GM21515 (cell line): ENCODE measurements at regions not wholly inside any gene's neighbourhood (a gene's known extent, or its start where the extent isn't known, plus 50 kb on each side); places are given as distances from the start of the nearest gene placed in this dataset.
"Not testable (repeated sequence)": the region's sequence is repeated elsewhere in the genome, so short reads cannot be mapped to it uniquely, and the experiment has no call there.

Experiments
- ATAC-seq: cut with Tn5 transposase; IDR thresholded peaks from one replicate; pipeline ENCODE4 v1.9.1; 2021; ENCODE audit not compliant: unreplicated experiment

- no peak for ATAC-seq
These were observed 285.5 kb upstream of the ANKRD50 start for GRCh38 chr4:124997991-124998390.

DNA sequence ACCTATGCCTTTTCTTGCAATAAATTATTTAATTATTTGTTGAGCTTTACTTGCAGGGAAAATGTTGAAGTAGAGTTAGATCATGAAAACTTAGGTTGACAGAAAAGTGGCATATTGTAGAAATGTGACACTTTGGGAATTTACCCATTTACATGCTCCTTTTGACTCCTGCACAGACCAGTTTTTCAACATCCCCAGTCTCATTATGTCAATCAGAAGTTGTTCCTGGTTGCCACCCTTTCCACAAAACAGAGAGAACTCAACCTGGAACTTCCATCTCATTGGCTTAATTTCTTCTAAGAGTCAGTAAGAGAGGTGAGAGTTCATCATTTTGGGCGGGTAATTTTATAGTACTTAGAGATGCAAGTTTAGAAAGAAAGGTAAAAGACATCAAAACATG lies 284.6 kb upstream of the ANKRD50 start:
- ATAC-seq = no peak

GRCh38 chr4:124993838-124994237 lies 281.3 kb upstream of the ANKRD50 start:
- ATAC-seq = no peak

DNA sequence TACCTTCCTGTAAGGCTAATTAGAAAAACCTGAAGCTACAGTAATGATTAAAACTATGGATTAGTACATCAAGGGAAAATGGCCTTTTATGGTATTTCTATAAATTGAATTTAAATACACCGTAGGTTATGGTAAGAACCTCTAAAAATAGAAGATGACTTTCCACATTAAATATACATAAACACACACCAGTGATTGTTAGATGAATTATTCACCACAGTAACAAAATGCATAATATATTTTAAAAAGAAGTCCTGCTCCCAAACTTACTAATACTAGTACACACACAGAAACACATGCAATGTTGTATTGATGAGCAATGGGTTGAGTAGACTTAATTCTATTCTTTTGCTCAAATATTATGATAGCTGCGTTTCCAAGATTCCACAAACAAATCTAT lies 277.9 kb upstream of the ANKRD50 start:
- ATAC-seq = no peak

DNA sequence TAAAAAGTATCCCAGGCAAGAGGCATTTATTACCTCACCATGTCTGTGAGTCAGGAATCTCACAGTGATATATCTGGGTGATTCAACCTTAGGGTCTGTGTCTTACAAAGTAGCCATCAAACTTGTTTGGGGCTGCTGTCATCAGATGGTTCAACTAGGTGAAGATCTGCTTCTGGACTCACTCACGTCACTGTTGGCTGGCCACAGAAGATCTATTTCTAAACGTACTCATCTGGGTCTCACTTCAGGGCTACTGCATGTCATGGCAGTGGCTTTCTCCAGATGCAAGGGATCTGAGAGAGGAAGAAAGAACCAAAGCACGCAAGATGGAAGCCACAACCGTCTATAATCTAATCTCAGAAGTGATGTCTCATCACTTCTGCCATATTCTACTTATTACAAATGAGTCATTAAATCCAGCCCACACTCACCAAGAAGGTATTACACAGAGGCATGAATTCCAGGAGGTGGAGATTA lies 267.8 kb upstream of the ANKRD50 start:
- no peak for ATAC-seq

- ATAC-seq = not testable (repeated sequence)
These were observed 266.0 kb upstream of the ANKRD50 start for GRCh38 chr4:124978536-124978935.

- ATAC-seq = no peak
These were observed 264.5 kb upstream of the ANKRD50 start for GRCh38 chr4:124977045-124977444.

DNA sequence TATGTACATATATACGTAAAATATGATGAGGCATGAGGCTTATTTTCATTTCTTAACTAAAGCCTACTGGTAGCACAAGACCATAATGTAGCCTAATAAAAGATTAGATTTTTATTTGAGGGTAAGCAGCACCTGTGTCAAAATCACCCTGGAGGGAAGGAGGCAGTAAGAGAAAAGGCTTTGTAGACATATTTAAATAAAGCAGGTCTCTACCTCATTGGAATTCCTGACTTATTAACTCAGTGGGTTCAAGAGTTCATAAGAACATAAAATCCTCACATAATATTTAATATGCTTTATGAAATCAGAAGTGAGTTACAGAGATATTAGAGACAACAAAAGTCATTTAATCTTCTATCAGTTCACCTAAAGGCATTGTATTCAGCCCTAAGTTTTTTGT lies 261.6 kb upstream of the ANKRD50 start:
- no peak for ATAC-seq

DNA sequence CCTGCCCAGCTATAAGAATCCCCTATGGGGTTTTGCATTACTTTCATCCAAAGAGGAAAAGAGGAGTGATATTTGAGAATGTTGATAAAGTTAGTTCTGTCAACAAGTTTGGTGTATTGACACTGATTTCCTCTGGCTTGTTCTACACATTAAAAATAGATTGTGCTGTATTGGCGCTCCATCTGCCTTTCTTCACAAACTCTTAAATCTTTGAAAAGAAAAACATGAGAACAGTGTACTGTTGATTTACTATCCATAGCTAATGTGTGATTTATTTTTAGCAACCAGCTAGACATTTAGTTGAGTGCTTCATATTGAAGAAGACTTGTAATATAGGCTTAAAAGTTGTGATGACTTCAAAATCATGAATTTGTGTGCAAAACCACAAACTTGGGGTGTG lies 261.2 kb upstream of the ANKRD50 start:
- ATAC-seq = no peak

DNA sequence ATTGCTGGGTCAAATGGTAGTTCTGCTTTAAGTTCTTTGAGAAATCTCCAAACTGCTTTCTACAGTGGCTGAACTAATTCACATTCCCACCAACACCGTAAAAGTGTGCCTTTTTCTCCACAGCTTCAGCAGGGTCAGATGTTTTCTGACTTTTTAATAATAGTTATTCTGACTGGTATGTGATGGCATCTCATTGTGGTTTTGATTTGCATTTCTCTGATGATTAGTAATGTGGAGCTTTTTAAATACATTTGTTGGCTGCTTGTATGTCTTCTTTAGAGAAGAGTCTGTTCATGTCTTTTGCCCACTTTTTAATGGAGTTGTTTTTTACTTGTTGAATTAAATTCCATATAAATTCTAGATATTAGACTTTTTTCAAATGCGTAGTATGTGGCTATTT lies 257.5 kb upstream of the ANKRD50 start:
- ATAC-seq = no peak

DNA sequence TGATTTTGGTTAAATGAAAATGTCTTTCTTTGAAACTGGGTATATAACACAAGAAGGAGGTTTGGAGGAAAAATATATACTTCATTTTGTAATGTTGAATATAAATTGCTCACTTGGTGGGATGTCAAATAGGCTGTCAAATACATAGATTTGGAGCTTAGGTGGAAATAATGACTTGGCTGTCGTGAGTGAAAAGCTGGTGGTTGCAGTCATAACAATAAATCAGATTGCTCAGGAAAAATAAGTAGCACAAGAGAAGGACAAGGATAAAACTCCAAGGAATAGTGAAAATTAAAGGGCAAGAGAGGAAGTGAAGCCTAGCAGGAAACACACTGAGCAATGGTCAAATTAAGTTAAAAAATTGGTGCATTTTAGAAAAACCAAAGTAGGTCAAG lies 253.0 kb upstream of the ANKRD50 start:
- no peak for ATAC-seq

- ATAC-seq = no peak
These were observed 252.4 kb upstream of the ANKRD50 start for GRCh38 chr4:124964852-124965496.

DNA sequence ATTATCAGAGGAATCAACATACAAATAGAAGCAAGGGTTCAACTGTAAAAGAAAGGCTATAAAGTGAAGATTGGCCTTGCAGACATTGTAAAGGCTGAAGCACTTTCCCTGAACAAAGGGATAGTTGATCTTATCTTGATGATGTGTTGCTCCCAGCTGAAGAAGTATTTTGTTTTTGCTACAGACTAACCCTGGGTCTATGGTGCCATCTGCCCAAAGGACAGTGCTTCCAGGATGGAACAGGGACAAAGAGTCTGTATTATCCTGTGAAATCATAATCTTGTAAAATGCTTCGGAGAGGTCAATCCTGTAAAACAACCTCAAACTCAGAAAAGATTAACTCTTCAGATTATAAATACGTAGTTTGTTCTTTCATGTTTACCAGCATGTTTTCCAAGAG lies 251.7 kb upstream of the ANKRD50 start:
- no peak for ATAC-seq

DNA sequence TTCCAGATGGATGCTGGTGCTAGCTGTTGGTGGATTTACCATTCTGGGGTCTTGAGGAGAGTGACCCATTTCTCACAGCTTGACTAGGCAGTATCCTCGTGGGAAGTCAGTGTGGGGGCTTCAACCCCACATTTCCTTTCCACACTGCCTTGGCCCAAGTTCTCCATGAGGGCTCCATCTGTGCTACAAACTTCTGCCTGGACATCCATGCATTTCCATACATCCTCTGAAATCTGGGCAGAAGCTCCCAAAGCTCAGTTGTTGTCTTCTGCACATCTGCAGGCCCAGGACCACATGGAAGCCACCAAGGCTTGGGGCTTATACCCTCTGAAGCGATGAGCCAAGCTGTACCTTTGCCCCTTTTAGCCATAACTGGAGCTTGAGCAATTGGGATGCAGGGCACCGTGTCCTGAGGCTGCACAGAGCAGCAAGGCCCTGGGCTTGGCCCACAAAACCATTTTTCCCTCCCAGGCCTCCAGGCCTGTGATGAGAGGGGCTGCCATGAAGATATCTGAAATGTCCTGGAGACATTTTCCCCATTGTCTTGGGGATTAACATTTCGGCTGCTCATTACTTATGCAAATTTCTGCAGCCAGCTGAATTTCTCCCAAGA lies 248.7 kb upstream of the ANKRD50 start:
- no peak for ATAC-seq

DNA sequence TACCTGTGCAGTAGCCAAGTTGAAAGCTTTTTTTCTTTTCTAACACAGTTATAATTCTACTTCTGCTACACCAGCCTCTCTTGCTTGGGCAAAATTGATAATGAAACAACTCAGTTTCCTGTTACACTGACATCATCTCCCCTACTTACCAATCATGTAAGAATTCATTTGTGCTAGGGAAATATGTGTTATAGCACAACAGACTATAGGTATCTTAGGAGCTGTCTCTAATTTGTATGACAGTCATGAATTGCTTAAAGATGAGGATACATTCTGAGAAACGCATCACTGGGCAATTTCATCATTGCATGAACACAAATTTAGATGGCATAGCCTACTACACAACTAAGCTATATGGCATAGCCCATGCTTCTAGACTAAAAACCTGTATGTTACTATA lies 246.3 kb upstream of the ANKRD50 start:
- no peak for ATAC-seq

- ATAC-seq = no peak
These were observed 242.9 kb upstream of the ANKRD50 start for GRCh38 chr4:124955476-124955875.

- ATAC-seq = no peak
These were observed 241.5 kb upstream of the ANKRD50 start for GRCh38 chr4:124954046-124954445.

DNA sequence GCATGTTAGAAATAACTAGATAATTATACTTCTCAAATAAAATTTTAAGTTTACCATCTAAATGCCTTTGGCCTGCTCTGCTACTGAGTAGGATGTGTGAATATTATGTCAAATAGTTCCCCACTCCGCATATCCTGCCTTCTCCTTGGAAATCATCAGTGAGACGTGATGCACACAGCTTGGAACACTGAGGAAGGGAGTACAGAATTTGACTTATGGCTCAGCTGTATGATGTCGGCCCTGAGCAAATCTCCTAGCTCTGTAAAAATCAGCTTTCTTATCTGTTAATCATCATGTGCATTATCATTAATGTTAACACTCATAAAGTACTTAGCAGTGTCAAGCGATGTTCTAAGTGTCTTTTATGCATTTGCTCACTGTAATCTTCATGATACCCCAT lies 241.0 kb upstream of the ANKRD50 start:
- no peak for ATAC-seq

DNA sequence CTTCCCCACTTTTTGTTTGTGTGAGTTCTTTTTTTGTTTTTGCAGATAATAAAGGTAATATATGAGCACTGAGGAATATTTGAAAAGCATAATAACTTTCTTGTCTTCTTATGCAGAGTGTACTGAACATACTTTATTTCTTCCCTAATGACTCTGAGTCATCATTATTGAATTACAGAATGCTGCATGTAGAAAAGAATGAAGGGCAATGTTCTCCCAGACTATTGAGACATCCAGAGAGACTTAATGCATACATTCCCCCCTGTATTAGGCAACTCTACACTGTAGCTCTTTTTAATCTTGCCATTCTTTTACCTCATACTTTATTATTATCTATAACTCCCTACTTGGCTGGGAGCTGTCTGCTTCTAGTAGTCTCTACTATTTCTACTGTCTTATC lies 240.5 kb upstream of the ANKRD50 start:
- no peak for ATAC-seq

DNA sequence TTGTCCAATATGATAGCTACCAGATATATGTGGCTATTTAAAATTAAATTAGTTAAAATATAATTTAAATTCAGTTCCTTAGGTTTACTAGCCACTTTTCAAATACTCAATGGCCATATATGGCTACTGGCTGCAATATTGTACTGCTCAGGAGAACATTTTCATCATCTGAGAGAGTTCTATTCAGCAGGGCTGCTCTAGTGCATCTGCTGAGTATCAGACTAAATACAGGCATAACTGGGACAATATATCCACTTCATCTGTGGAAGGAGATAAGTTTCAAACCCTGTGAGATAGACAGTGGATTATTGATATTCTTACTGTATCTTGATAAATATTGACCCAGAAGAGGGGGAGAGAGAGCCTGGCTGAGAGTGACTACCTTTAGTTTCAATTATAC lies 240.1 kb upstream of the ANKRD50 start:
- no peak for ATAC-seq

DNA sequence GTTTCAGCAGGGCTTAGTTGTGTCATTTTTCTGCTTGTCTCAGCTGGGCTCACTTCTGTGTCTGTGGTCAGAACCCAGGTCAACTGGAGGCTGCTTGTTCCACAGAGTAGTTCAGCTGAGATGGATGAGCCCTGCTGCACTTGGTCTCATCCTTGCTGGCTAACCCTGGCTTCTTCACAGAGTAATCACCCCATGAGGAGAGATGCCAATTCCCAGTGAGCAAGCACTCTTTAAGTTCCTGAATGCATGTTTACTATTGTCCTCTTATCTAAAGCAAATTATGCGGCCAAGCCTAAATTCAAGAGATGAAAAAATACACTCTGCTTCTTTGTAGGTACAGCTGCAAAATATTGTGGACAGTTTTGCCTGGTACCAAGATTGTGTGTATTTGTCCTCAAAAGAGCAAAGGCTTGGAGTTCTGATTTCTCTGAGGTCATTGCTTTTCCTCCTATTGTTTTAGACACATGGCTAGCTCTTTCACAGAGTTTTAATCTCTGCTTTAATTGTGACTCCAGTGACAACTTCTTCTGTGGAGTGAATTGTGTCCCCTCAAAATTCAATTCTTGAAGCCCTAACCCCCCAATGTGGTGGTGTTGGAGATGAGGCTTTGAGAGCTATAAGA lies 236.6 kb upstream of the ANKRD50 start:
- no peak for ATAC-seq

DNA sequence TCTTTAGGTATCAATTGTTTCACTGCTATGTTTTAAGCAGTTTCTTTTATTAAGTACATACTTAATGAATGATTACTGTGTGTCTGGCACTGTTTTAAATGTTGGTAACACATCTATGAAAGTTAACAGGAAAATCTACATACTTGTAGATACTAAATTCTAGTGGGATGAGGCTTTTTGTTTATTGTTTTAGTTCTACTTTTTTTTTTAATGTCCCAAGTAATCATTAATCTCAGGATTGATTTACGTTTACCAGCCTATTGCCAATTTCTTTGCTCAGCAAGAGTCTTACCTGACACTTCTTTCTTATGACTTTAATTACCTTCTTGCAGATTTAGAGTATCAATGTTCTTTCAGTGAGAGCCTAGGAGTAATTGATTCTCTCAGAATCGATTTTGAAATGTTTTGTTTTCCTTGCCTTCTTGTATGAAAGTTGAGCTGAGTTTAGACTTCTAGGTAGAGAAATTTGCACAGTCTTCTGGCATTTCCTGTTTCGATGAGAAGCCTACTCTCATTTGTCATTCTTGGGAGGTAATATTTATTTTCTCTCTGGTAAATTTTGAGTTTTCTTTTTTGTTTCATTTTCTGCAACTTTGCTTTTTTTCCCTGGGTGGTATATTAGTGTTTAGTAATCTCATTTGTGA lies 235.2 kb upstream of the ANKRD50 start:
- ATAC-seq = no peak
